ENCODE measurements at regions not wholly inside any gene's neighbourhood (a gene's known extent, or its start where the extent isn't known, plus 50 kb on each side); places are given as distances from the start of the nearest gene placed in this dataset.

GRCh38 chr15:61528581-61528910 is 299.4 kb upstream of the RORA start:
- H3K9ac ChIP-seq (ENCODE audit: low read length), result no peak overlapping the region
- H3K18ac ChIP-seq (ENCODE audit: low read length), result no peak overlapping the region
- no peak overlapping the region for H3K4ac ChIP-seq (ENCODE audit: low read depth, low read length)
- no peak overlapping the region for H3K23ac ChIP-seq (ENCODE audit: low read length)
- H2AK5ac ChIP-seq (ENCODE audit: low read length), result no peak overlapping the region
- no peak overlapping the region for H2BK5ac ChIP-seq (ENCODE audit: low read depth, low read length, poor library complexity)
- peaks cover 6 to 8% of the 10 kb centered on the region in 2 experiments for H3K4me1 ChIP-seq (ENCODE audit: control insufficient read depth in 1 of 2, insufficient read depth in 2 of 2, low read length in 2 of 2)
- peaks cover 2% of the 10 kb centered on the region for H3K79me1 ChIP-seq (ENCODE audit: low read length)
- H3K4me2 ChIP-seq (ENCODE audit: low read length), result no peak overlapping the region
- H3K27ac ChIP-seq (ENCODE audit: low read depth, low read length), result no peak overlapping the region
- H4K12ac ChIP-seq (ENCODE audit: low read depth, low read length), result no peak overlapping the region
- no peaks in the 10 kb centered on the region for H3K9me3 ChIP-seq (ENCODE audit: insufficient read depth, low read depth, low read length)
- H3K36me3 ChIP-seq (ENCODE audit: control insufficient read depth in 1 of 2, insufficient read depth in 2 of 2, low read length in 2 of 2), result no peaks in the 10 kb centered on the region
- H4K91ac ChIP-seq (ENCODE audit: low read depth, low read length), result no peak overlapping the region
- WGBS (ENCODE audit: extremely low coverage, insufficient coverage, insufficient read length), result no CpG with 5 or more reads among the region's 2 CpGs
- no peak overlapping the region for H3K4me3 ChIP-seq (ENCODE audit: low read depth, low read length)
- no peak overlapping the region for H2BK12ac ChIP-seq (ENCODE audit: low read length)
- no peak overlapping the region for H2BK120ac ChIP-seq (ENCODE audit: insufficient read depth, low read length, poor library complexity)
- H4K8ac ChIP-seq (ENCODE audit: low read depth, low read length), result no peak overlapping the region
- no peaks in the 10 kb centered on the region for H3K27me3 ChIP-seq (ENCODE audit: insufficient read depth, low read length)
- DNase-seq, result no peak
- no peaks in the 10 kb centered on the region for H3K79me2 ChIP-seq (ENCODE audit: control insufficient read depth, insufficient read depth, low read length, poor library complexity)
- no peak overlapping the region for H2AFZ ChIP-seq (ENCODE audit: insufficient read depth, low read length, poor library complexity)
- no peak overlapping the region for H3K14ac ChIP-seq (ENCODE audit: low read length)

- no peak overlapping the region for H4K91ac ChIP-seq (ENCODE audit: low read depth, low read length)
- no peak overlapping the region for H4K8ac ChIP-seq (ENCODE audit: low read depth, low read length)
- H2AFZ ChIP-seq (ENCODE audit: insufficient read depth, low read length, poor library complexity), result no peak overlapping the region
- no peak overlapping the region for H2BK5ac ChIP-seq (ENCODE audit: low read depth, low read length, poor library complexity)
- H2BK12ac ChIP-seq (ENCODE audit: low read length), result no peak overlapping the region
- H3K23ac ChIP-seq (ENCODE audit: low read length), result no peak overlapping the region
- no peak overlapping the region for H3K14ac ChIP-seq (ENCODE audit: low read length)
- H3K9me3 ChIP-seq (ENCODE audit: insufficient read depth, low read depth, low read length), result no peaks in the 10 kb centered on the region
- H4K12ac ChIP-seq (ENCODE audit: low read depth, low read length), result no peak overlapping the region
- H3K4me1 ChIP-seq (ENCODE audit: control insufficient read depth in 1 of 2, insufficient read depth in 2 of 2, low read length in 2 of 2), result peaks cover 6 to 8% of the 10 kb centered on the region in 2 experiments
- no CpG with 5 or more reads among the region's 9 CpGs for WGBS (ENCODE audit: extremely low coverage, insufficient coverage, insufficient read length)
- no peak overlapping the region for H3K4me2 ChIP-seq (ENCODE audit: low read length)
- H3K4me3 ChIP-seq (ENCODE audit: low read depth, low read length), result no peak overlapping the region
- H3K79me1 ChIP-seq (ENCODE audit: low read length), result peaks cover 2% of the 10 kb centered on the region
- no peaks in the 10 kb centered on the region for H3K36me3 ChIP-seq (ENCODE audit: control insufficient read depth in 1 of 2, insufficient read depth in 2 of 2, low read length in 2 of 2)
- no peak overlapping the region for H3K4ac ChIP-seq (ENCODE audit: low read depth, low read length)
- H2AK5ac ChIP-seq (ENCODE audit: low read length), result no peak overlapping the region
- no peaks in the 10 kb centered on the region for H3K79me2 ChIP-seq (ENCODE audit: control insufficient read depth, insufficient read depth, low read length, poor library complexity)
- H3K27me3 ChIP-seq (ENCODE audit: insufficient read depth, low read length), result no peaks in the 10 kb centered on the region
- DNase-seq, result no peak
- no peak overlapping the region for H2BK120ac ChIP-seq (ENCODE audit: insufficient read depth, low read length, poor library complexity)
- no peak overlapping the region for H3K9ac ChIP-seq (ENCODE audit: low read length)
- H3K27ac ChIP-seq (ENCODE audit: low read depth, low read length), result no peak overlapping the region
- no peak overlapping the region for H3K18ac ChIP-seq (ENCODE audit: low read length)
These were observed 298.9 kb upstream of the RORA start for GRCh38 chr15:61527836-61528580.

- no peak overlapping the region for H3K4me2 ChIP-seq (ENCODE audit: low read length)
- H3K23ac ChIP-seq (ENCODE audit: low read length), result no peak overlapping the region
- peaks cover 2% of the 10 kb centered on the region for H3K79me1 ChIP-seq (ENCODE audit: low read length)
- H3K4ac ChIP-seq (ENCODE audit: low read depth, low read length), result no peak overlapping the region
- no peak overlapping the region for H4K8ac ChIP-seq (ENCODE audit: low read depth, low read length)
- WGBS (ENCODE audit: extremely low coverage, insufficient coverage, insufficient read length), result no CpG with 5 or more reads among the region's 3 CpGs
- no peaks in the 10 kb centered on the region for H3K36me3 ChIP-seq (ENCODE audit: control insufficient read depth in 1 of 2, insufficient read depth in 2 of 2, low read length in 2 of 2)
- no peak overlapping the region for H2BK12ac ChIP-seq (ENCODE audit: low read length)
- no peak overlapping the region for H3K9ac ChIP-seq (ENCODE audit: low read length)
- H3K18ac ChIP-seq (ENCODE audit: low read length), result no peak overlapping the region
- no peak overlapping the region for H4K91ac ChIP-seq (ENCODE audit: low read depth, low read length)
- no peaks in the 10 kb centered on the region for H3K27me3 ChIP-seq (ENCODE audit: insufficient read depth, low read length)
- H3K27ac ChIP-seq (ENCODE audit: low read depth, low read length), result no peak overlapping the region
- H2AFZ ChIP-seq (ENCODE audit: insufficient read depth, low read length, poor library complexity), result no peak overlapping the region
- no peak overlapping the region for H2BK120ac ChIP-seq (ENCODE audit: insufficient read depth, low read length, poor library complexity)
- H3K79me2 ChIP-seq (ENCODE audit: control insufficient read depth, insufficient read depth, low read length, poor library complexity), result no peaks in the 10 kb centered on the region
- H3K4me3 ChIP-seq (ENCODE audit: low read depth, low read length), result no peak overlapping the region
- H2AK5ac ChIP-seq (ENCODE audit: low read length), result no peak overlapping the region
- H4K12ac ChIP-seq (ENCODE audit: low read depth, low read length), result no peak overlapping the region
- DNase-seq, result no peak
- no peaks in the 10 kb centered on the region for H3K9me3 ChIP-seq (ENCODE audit: insufficient read depth, low read depth, low read length)
- H3K14ac ChIP-seq (ENCODE audit: low read length), result no peak overlapping the region
- peaks cover 6 to 8% of the 10 kb centered on the region in 2 experiments for H3K4me1 ChIP-seq (ENCODE audit: control insufficient read depth in 1 of 2, insufficient read depth in 2 of 2, low read length in 2 of 2)
- no peak overlapping the region for H2BK5ac ChIP-seq (ENCODE audit: low read depth, low read length, poor library complexity)
These were observed 295.4 kb upstream of the RORA start for GRCh38 chr15:61524545-61524944.

- H3K9ac ChIP-seq (ENCODE audit: low read length), result no peak overlapping the region
- H3K4me3 ChIP-seq (ENCODE audit: low read depth, low read length), result no peak overlapping the region
- H3K27ac ChIP-seq (ENCODE audit: low read depth, low read length), result no peak overlapping the region
- H3K18ac ChIP-seq (ENCODE audit: low read length), result no peak overlapping the region
- no peaks in the 10 kb centered on the region for H3K36me3 ChIP-seq (ENCODE audit: control insufficient read depth in 1 of 2, insufficient read depth in 2 of 2, low read length in 2 of 2)
- DNase-seq, result no peak
- H4K91ac ChIP-seq (ENCODE audit: low read depth, low read length), result no peak overlapping the region
- no peak overlapping the region for H4K12ac ChIP-seq (ENCODE audit: low read depth, low read length)
- H3K4me2 ChIP-seq (ENCODE audit: low read length), result no peak overlapping the region
- H2BK120ac ChIP-seq (ENCODE audit: insufficient read depth, low read length, poor library complexity), result no peak overlapping the region
- no peak overlapping the region for H4K8ac ChIP-seq (ENCODE audit: low read depth, low read length)
- H3K14ac ChIP-seq (ENCODE audit: low read length), result no peak overlapping the region
- no peak overlapping the region for H3K23ac ChIP-seq (ENCODE audit: low read length)
- no peaks in the 10 kb centered on the region for H3K79me2 ChIP-seq (ENCODE audit: control insufficient read depth, insufficient read depth, low read length, poor library complexity)
- no CpG with 5 or more reads among the region's 2 CpGs for WGBS (ENCODE audit: extremely low coverage, insufficient coverage, insufficient read length)
- H2AFZ ChIP-seq (ENCODE audit: insufficient read depth, low read length, poor library complexity), result no peak overlapping the region
- H2AK5ac ChIP-seq (ENCODE audit: low read length), result no peak overlapping the region
- no peak overlapping the region for H3K4ac ChIP-seq (ENCODE audit: low read depth, low read length)
- H2BK5ac ChIP-seq (ENCODE audit: low read depth, low read length, poor library complexity), result no peak overlapping the region
- peaks cover 2% of the 10 kb centered on the region for H3K79me1 ChIP-seq (ENCODE audit: low read length)
- H3K9me3 ChIP-seq (ENCODE audit: insufficient read depth, low read depth, low read length), result no peaks in the 10 kb centered on the region
- H3K4me1 ChIP-seq (ENCODE audit: control insufficient read depth in 1 of 2, insufficient read depth in 2 of 2, low read length in 2 of 2), result peaks cover 6 to 8% of the 10 kb centered on the region in 2 experiments
- H2BK12ac ChIP-seq (ENCODE audit: low read length), result no peak overlapping the region
- no peaks in the 10 kb centered on the region for H3K27me3 ChIP-seq (ENCODE audit: insufficient read depth, low read length)
These were observed 295.0 kb upstream of the RORA start for GRCh38 chr15:61524086-61524485.

Data from trophoblast cell (in vitro differentiated cells and primary cell).